HepG2 (cell line): ENCODE measurements at regions not wholly inside any gene's neighbourhood (a gene's known extent, or its start where the extent isn't known, plus 50 kb on each side); places are given as distances from the start of the nearest gene placed in this dataset.

Experiments
- GFI1 ChIP-seq: sonication (generic); formaldehyde crosslinking; IDR thresholded peaks from 2 replicates; pipeline ENCODE4 v1.5.0; 2020; ENCODE audit warnings: missing genetic modification reagents, mild to moderate bottlenecking, borderline replicate concordance
- HIVEP1 ChIP-seq: sonication (generic); formaldehyde crosslinking; IDR thresholded peaks from 2 replicates; pipeline ENCODE4 v1.4.0; 2020; ENCODE audit warnings: mild to moderate bottlenecking, missing genetic modification reagents
- UBTF ChIP-seq: sonication (generic); formaldehyde crosslinking; IDR thresholded peaks from 2 replicates; pipeline ENCODE4 v1.4.0; 2020; ENCODE audit warnings: mild to moderate bottlenecking, missing genetic modification reagents
- YY1 ChIP-seq: IDR thresholded peaks from 2 replicates; pipeline ENCODE4 v1.6.1; 2011; ENCODE audit warnings: low read length, low read depth, moderate library complexity, mild to moderate bottlenecking; ENCODE audit not compliant: insufficient read depth, insufficient replicate concordance
- ZFX ChIP-seq: sonication (generic); formaldehyde crosslinking; IDR thresholded peaks from 2 replicates; pipeline ENCODE4 v1.4.0; 2020; ENCODE audit warnings: mild to moderate bottlenecking, low read depth, missing genetic modification reagents, moderate library complexity
- ZNF484 ChIP-seq: sonication (generic); formaldehyde crosslinking; IDR thresholded peaks from 2 replicates; pipeline ENCODE4 v1.5.1; 2020; ENCODE audit warnings: mild to moderate bottlenecking, low read depth, missing genetic modification reagents, borderline replicate concordance
- ZNF530 ChIP-seq: sonication (generic); formaldehyde crosslinking; IDR thresholded peaks from 2 replicates; pipeline ENCODE4 v1.5.0; 2020; ENCODE audit warnings: low read depth, mild to moderate bottlenecking, missing genetic modification reagents

GRCh38 chr7:370259-370625 lies 80.3 kb downstream of the FOXL3 start:
- no peak for TF ChIP-seq GFI1 (CRISPR knock-in tag)
- no peak for TF ChIP-seq HIVEP1
- TF ChIP-seq ZNF530 (CRISPR knock-in tag), result no peak
- 0 out of 2 replicates have a peak, but pooled peaks have one; percentile 8 for TF ChIP-seq UBTF (CRISPR knock-in tag)
- no peak for TF ChIP-seq ZFX
- no peak for TF ChIP-seq ZNF484 (CRISPR knock-in tag)
- no peak for TF ChIP-seq YY1
